Gastrocnemius medialis (tissue), 4 donors: ENCODE measurements at regions not wholly inside any gene's neighbourhood (a gene's known extent, or its start where the extent isn't known, plus 50 kb on each side); places are given as distances from the start of the nearest gene placed in this dataset.

ENCODE experiments used
- ATAC-seq, 2 donors: fragments of 150-250 bp; one replicate each; pipeline ENCODE4 v1.9.1; 2016
- DNase-seq, 2 donors: peaks; one replicate each; pipeline ENCODE4 v3.0.0-alpha.2; 2019
- H3K27ac ChIP-seq, 4 donors: fragments of 200-600 bp; sonication (generic); 1 replicate in 1 of 4; 2 replicates in 3 of 4; pipeline ENCODE4 v1.5.1; 2016 to 2018; ENCODE audit warnings: mild to moderate bottlenecking in 2 of 4, moderate library complexity in 1 of 4
- H3K27me3 ChIP-seq, 3 donors: fragments of 200-600 bp; sonication (generic) in 2 of 3; 1 replicate in 1 of 3; 2 replicates in 2 of 3; pipeline versions ENCODE4 v1.5.1 to v1.6.0; 2016 to 2019; ENCODE audit warnings: mild to moderate bottlenecking in 1 of 3, moderate library complexity in 1 of 3
- H3K36me3 ChIP-seq, 2 donors: fragments of 200-600 bp; sonication (generic) in 1 of 2; one replicate each; pipeline ENCODE4 v1.5.1; 2017 to 2018
- H3K4me1 ChIP-seq, 2 donors: fragments of 200-600 bp; sonication (generic) in 1 of 2; one replicate each; pipeline ENCODE4 v1.5.1; 2016 to 2017; ENCODE audit warnings: mild to moderate bottlenecking in 2 of 2
- H3K4me3 ChIP-seq, 4 donors: fragments of 200-600 bp; sonication (generic) in 3 of 4; 1 replicate in 1 of 4; 2 replicates in 3 of 4; pipeline ENCODE4 v1.5.1; 2016 to 2019; ENCODE audit warnings: mild to moderate bottlenecking in 2 of 4
- H3K9me3 ChIP-seq, 3 donors: fragments of 200-600 bp; sonication (generic) in 2 of 3; 1 replicate in 1 of 3; 2 replicates in 2 of 3; pipeline ENCODE4 v1.5.1; 2016 to 2019
- POLR2A ChIP-seq, 2 donors: fragments of 450-650 bp; IDR thresholded peaks; one replicate each; pipeline ENCODE4 v1.6.1; 2017; ENCODE audit warnings: antibody characterized with exemption in 2 of 2, mild to moderate bottlenecking in 2 of 2, moderate library complexity in 2 of 2
- in situ Hi-C, 4 donors: fragments of 200-750 bp; cut with MboI; loops; one replicate each; pipeline versions ENCODE4 v1.15.0 to v1.8.0; 2017; ENCODE audit warnings: low sequenced_read_pairs in 4 of 4
- intact Hi-C: fragments of 100-400 bp; cut with DNase I; formaldehyde crosslinking; loops from one replicate; pipeline ENCODE4 v1.15.1; 2023; ENCODE audit warnings: low total_unique reads
- TF ChIP-seq, protein P1 (sequence below), 5 experiments: fragments of 450-650 bp in 3 of 5; fragments of 200-600 bp in 2 of 5; sonication (generic) in 2 of 5; IDR thresholded peaks in 4 of 5; conservative IDR thresholded peaks in 1 of 5; 1 replicate in 4 of 5; 2 replicates in 1 of 5; pipeline ENCODE4 v1.5.1; 2016 to 2019; ENCODE audit warnings: antibody characterized with exemption in 5 of 5, mild to moderate bottlenecking in 3 of 5, moderate library complexity in 3 of 5

GRCh38 chr7:142334806-142335205, 76.9 kb upstream of the PRSS58 start:
- TF ChIP-seq, protein P1, sequence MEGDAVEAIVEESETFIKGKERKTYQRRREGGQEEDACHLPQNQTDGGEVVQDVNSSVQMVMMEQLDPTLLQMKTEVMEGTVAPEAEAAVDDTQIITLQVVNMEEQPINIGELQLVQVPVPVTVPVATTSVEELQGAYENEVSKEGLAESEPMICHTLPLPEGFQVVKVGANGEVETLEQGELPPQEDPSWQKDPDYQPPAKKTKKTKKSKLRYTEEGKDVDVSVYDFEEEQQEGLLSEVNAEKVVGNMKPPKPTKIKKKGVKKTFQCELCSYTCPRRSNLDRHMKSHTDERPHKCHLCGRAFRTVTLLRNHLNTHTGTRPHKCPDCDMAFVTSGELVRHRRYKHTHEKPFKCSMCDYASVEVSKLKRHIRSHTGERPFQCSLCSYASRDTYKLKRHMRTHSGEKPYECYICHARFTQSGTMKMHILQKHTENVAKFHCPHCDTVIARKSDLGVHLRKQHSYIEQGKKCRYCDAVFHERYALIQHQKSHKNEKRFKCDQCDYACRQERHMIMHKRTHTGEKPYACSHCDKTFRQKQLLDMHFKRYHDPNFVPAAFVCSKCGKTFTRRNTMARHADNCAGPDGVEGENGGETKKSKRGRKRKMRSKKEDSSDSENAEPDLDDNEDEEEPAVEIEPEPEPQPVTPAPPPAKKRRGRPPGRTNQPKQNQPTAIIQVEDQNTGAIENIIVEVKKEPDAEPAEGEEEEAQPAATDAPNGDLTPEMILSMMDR (IDR thresholded peaks at IDR 0.05 in 4 of 5, conservative IDR thresholded peaks at IDR 0.05 in 1 of 5) = no peak
- TF ChIP-seq POLR2A (IDR thresholded peaks at IDR 0.05) = no peak
- Histone ChIP-seq H3K4me1 (peaks cover 4 to 12% of the 10 kb centered on the region in 2 donors), H3K4me3 (no peak overlapping the region), H3K27me3 (no peaks in the 10 kb centered on the region), H3K27ac (no peak overlapping the region), H3K36me3 (no peaks in the 10 kb centered on the region), H3K9me3 (no peaks in the 10 kb centered on the region)
- in situ Hi-C loops = no loop called here
- DNase-seq (no peak), ATAC-seq (no peak)
- intact Hi-C loops = no loop called here

DNA sequence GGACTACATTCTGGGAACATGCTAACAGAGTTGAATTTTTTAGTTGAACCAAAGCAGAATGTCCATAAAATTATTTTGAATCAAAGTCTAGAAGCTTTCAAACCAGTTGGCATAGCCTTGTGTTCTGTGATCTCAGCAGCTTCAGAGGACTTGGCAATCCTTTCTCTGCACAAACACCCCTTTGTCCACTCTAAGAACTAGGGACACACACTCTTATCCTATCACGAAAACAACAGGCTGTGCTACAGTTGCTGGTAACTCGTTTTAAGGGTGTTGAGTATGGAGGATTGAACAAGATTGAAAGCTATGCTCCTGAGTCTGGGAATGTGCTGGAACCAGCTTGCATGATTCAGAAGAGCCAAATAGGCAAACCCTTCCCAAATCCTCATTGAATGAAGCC, 76.4 kb upstream of the PRSS58 start:
- Histone ChIP-seq H3K9me3 (no peaks in the 10 kb centered on the region), H3K27me3 (no peaks in the 10 kb centered on the region), H3K4me1 (peaks cover 4 to 12% of the 10 kb centered on the region in 2 donors), H3K36me3 (no peaks in the 10 kb centered on the region), H3K27ac (no peak overlapping the region), H3K4me3 (no peak overlapping the region)
- no peak for TF ChIP-seq POLR2A (IDR thresholded peaks at IDR 0.05)
- TF ChIP-seq, protein P1 (IDR thresholded peaks at IDR 0.05 in 4 of 5, conservative IDR thresholded peaks at IDR 0.05 in 1 of 5) = no peak
- in situ Hi-C loops = no loop called here
- no peak for ATAC-seq
- intact Hi-C loops = no loop called here
- no peak for DNase-seq

GRCh38 chr7:142332421-142332820, 74.6 kb upstream of the PRSS58 start:
- TF ChIP-seq, protein P1 (IDR thresholded peaks at IDR 0.05 in 4 of 5, conservative IDR thresholded peaks at IDR 0.05 in 1 of 5) = no peak
- H3K4me1 ChIP-seq = peaks cover 4 to 7% of the 10 kb centered on the region in 2 donors
- H3K9me3 ChIP-seq = no peaks in the 10 kb centered on the region
- in situ Hi-C loops (no loop called here), intact Hi-C loops (no loop called here)
- H3K4me3 ChIP-seq = no peak overlapping the region
- H3K27me3 ChIP-seq = no peaks in the 10 kb centered on the region
- no peak for DNase-seq
- H3K36me3 ChIP-seq = no peaks in the 10 kb centered on the region
- ATAC-seq = no peak
- H3K27ac ChIP-seq = no peak overlapping the region

GRCh38 chr7:142331941-142332340, 74.1 kb upstream of the PRSS58 start:
- Histone ChIP-seq H3K27me3 (no peaks in the 10 kb centered on the region), H3K36me3 (no peaks in the 10 kb centered on the region), H3K27ac (no peak overlapping the region), H3K9me3 (no peaks in the 10 kb centered on the region), H3K4me3 (no peak overlapping the region), H3K4me1 (peaks cover 3 to 4% of the 10 kb centered on the region in 2 donors)
- no peak for DNase-seq
- ATAC-seq = no peak
- TF ChIP-seq POLR2A (IDR thresholded peaks at IDR 0.05) = no peak
- TF ChIP-seq, protein P1 (IDR thresholded peaks at IDR 0.05 in 4 of 5, conservative IDR thresholded peaks at IDR 0.05 in 1 of 5) = no peak
- intact Hi-C loops = no loop called here
- in situ Hi-C loops = no loop called here

DNA sequence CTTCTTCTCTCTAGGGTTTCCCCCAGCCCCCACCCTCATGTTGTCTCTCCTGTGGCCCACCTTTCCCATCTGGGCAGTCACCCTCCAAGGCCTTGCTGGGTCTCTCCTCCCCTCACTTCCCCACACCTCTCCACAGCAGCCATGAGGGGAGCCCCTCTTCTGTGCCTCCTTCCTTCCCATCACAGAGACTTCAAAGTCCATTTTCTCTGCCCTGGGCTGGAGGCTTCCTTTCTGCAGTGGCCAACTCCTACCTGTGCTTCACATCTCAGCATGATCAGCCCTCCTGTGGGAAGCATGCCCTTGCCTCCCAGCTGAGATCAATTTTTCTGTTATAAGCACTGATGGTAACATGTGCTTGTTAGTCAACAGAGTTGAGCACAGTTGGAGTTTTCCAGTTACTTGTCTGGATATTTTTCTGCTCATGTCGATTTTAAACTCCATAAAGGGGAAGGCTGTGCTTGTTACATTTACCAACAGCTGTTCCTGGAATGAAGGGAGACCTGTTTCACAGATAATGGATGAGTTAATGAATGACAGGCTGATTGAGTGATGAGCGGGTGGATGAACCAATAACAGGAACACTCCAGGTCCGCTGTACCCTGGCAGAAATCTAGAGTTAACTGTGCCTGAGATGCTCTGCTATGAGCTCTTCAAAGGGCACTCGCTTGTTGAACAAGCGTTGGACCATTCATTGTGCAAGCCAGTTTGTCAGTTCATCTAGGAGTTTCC, 71.4 kb upstream of the PRSS58 start:
- Histone ChIP-seq H3K27ac (no peak overlapping the region), H3K9me3 (no peaks in the 10 kb centered on the region), H3K27me3 (no peaks in the 10 kb centered on the region), H3K4me3 (no peak overlapping the region), H3K36me3 (no peaks in the 10 kb centered on the region), H3K4me1 (no peaks in the 10 kb centered on the region)
- no peak for DNase-seq
- intact Hi-C loops = no loop called here
- TF ChIP-seq, protein P1 (IDR thresholded peaks at IDR 0.05 in 4 of 5, conservative IDR thresholded peaks at IDR 0.05 in 1 of 5) = no peak
- no peak for TF ChIP-seq POLR2A (IDR thresholded peaks at IDR 0.05)
- in situ Hi-C loops = no loop called here
- ATAC-seq = no peak
